T follicular helper cell (primary cell): ENCODE measurements at regions not wholly inside any gene's neighbourhood (a gene's known extent, or its start where the extent isn't known, plus 50 kb on each side); places are given as distances from the start of the nearest gene placed in this dataset.

Experiments used
- DNase-seq: peaks from one replicate; pipeline ENCODE4 v3.0.0-alpha.2; 2020; ENCODE audit warnings: low read depth

GRCh38 chr15:62745621-62746225, 296.8 kb upstream of the TPM1 start:
- no peak for DNase-seq

DNA sequence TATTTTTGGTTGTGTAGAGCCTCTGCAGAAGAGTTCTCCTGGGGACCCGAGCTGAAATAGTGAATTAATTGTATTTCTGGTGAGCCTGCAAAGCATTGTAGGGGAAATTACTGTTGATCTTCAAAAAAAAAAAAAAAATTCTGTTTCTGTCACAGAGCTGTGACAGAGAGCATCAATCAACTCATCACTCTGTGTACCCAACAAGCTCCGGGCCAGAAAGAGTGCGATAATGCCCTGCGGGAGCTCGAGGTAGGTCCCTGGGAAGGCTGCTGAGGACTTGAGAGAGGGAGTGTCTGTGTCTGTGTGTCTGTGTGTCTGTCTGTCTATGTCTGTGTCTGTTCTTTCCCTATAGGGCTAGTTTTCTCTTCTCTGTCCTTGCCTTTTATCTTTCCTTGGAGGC, 294.4 kb upstream of the TPM1 start:
- no peak for DNase-seq

DNA sequence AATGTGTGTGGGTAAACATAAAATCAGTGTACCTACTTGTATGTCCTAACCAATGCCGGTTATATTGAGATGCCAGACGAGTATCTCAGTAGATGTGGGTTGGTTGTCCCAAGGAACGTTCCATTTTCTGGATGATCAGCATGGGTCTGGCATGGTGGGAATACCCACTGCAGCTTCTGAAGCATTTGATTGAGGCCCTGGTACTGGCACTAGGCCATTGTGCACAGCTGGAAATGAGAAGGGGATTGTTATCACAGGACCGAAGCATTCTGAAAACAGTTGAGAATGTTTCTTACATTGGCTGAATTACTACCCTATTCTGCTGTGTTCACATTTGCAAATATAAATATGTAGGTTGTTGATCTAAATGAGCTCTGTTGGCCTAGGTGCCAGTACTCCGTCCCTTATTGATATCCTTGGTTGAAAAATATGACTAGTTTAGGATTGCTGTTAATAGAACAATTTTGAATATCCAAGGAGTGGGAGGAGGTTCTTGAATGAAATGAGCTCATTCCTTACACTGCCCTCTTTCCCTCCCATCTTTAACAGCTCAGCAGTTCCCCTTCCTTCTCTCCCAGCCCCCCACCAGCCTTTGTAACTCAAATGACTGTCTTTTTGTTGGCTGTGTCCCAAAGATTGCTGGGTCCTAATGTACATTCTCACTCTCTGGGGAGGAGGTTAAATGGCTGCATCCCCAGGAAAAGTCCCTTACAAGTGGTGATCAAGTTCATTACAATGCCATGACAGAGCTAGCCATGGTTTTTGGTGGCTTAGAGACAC, 293.3 kb upstream of the TPM1 start:
- no peak for DNase-seq

GRCh38 chr15:62750471-62750870, 292.1 kb upstream of the TPM1 start:
- DNase-seq, result no peak

GRCh38 chr15:62752657-62753517, 289.7 kb upstream of the TPM1 start:
- DNase-seq, result no peak

DNA sequence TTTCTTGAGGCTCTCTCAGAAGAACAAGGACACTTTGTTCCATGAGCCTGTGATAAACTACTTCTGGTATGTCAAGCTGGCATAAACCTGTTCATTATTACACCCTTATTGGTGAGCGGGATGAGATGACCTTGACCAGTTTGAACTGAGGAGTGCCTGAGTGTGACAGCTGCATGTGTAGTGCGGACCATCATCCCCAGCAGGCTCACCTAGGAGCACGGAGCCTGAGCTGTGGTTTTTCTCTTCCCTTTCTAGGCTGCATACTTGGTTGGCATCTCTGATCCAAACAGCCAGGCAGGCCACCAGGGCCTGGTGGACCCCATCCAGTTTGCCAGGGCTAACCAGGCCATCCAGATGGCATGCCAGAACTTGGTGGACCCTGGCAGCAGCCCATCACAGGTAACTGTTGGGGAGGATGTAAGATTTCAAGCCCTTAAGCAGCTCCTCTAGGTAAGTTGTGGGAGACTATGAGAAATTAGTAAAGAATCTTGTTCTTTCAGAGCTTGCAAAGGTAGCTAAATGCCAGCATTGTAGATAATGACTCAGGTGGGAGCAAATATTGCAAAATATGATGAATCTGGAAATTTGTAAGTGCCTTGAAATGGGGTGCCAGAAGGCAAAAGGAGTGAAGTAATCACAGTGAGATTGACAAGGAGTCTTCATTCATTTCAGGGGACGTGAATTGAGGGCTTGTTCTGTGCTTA, 288.9 kb upstream of the TPM1 start:
- DNase-seq, result no peak

DNA sequence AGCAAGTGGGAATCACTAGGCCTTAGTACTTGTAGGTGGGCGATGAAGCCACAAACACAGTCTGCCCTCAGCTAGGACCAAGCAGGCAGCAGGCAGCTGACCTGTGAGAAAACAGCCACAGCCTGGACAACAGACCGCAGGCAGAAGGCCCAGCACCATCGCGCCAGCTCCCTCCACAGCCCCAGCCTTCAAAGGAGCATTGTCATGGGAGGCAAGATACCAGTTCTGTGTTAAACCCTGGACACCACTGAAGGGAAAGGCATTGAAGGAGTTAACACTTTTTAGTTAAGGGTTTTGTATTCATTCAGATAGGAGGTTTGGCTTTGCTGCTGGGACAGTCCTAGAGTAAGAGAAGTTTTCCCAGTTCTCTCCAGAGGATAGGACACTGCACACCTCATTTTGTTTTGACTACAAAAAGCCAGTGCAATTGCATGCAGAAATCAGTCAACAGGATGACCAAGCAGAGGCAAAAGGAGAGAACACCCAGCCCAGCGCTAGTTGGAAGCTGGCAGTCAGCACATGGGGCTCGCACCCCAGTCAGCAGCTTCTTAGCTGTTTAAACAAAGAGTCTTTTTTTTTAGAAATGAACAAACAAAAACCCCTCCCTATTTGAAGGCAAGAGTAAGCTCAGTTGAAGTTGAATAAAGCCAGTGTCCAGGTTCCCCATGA, 286.1 kb upstream of the TPM1 start:
- no peak for DNase-seq

GRCh38 chr15:62756995-62757360, 285.6 kb upstream of the TPM1 start:
- DNase-seq, result no peak

DNA sequence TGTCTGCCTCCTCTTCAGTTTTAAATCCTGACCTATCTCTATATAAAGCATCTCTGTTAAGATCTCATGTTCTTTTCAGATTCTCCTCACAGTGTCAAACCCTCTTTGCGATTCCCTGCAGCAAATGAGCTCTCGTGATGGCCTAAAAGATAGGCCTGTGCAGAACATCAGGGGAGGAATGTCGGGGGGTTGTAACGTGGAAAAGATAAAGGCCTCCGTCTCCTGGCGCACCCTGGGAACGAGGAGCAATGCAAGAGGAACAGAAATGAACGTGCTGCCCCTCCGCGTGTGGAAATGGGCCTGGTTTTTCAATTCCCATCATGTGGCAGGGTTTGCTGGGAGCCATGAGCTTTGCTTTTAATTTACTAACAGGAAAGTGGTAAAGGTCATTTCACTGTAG, 285.0 kb upstream of the TPM1 start:
- DNase-seq, result no peak

GRCh38 chr15:62758126-62758951, 284.2 kb upstream of the TPM1 start:
- DNase-seq, result no peak

DNA sequence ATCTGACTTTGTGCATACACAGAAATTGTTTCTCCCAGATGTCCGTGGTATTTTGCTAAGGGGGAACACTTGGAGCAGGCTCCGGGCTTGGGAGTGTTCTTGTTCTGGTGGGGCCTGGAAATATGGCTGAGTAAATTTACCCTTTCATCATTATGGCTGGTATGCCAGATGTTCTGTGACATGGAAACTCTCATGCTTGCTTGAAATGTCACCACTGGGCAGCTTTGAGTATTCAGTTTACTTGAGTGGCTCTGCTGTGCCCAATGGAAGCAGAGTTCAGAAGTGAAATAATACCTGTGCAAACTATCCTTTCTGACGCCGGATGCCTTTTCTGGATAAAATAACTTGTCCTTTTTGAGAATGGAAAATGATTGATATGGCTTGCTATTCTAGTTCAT, 283.6 kb upstream of the TPM1 start:
- DNase-seq, result no peak

GRCh38 chr15:62760538-62760937, 282.0 kb upstream of the TPM1 start:
- no peak for DNase-seq

DNA sequence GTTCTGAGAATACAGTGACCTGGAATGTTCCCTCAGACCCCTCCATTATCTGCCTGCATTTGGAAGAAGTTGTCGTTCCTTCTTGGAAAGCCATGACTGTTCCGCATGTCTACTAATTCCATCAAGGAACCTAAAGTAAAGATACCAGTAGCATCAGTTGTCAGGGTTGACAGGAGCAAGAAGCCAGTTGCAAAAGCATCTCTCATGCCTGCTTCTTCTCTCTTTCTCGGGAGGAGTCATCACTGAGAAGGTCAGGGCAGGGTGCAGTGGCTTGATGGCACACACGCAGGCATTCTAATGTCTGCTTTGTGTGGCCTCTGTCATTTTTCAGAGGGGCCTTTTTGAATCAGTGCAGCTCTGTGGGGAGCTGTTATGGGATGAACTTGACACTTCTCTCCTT, 276.6 kb upstream of the TPM1 start:
- DNase-seq, result no peak

DNA sequence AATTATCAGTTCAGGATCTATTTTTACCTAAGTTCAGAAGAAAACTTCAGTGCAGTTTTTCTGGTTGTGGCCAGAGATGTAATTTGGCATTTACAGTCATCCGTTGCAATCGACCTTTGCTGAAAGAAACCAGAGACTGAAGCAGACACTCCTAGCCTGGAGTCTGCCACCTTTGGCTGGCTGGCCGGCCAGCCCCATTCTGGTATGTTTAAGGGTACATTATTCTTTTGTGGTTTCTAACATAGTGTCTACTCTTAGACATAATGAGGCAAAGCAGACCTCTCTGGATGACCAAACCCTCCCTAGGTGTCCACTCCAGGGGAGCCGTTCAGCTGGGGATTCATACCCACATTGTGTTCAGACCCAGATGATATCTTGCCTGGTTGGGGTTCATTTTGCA, 275.9 kb upstream of the TPM1 start:
- DNase-seq, result no peak

DNA sequence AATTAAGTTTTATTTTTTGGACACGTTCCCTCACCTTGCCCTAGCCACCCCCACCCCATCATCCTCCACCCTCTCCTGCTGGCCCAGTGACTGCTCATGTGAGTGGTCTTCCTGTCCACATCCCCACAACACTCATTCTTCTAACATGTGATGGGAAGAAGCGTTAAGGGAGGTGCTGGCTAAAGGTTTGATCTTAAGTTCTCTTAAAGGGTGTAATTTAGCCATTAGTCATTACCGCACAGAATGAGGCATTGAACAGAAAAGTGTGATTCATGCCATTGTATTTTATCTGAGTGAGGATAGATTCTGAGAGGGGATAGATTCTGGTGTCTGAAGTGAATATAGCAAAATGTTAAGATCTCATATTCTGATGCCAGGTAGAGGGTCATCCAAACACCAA, 272.9 kb upstream of the TPM1 start:
- DNase-seq, result no peak

GRCh38 chr15:62770111-62770660, 272.4 kb upstream of the TPM1 start:
- DNase-seq, result no peak

GRCh38 chr15:62770752-62771151, 271.8 kb upstream of the TPM1 start:
- DNase-seq, result no peak

DNA sequence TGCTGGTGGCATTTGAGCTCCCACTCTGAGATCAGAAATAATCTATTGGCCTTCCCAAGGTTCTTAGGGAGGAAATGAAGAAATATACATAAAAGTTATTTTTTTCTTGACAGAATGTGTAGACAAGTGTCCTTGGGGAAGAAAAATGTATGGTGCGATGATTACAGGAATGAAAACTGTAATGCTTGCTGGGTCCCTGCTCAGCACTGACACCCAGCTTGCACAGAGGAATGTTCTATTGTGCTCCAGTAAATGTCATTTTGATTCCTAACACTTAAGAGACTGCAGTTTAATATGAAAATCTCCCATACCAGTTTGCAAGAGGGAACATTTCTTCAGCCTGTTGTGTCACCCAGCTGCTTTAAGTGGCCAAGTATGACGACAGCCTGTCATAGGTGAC, 271.3 kb upstream of the TPM1 start:
- no peak for DNase-seq

DNA sequence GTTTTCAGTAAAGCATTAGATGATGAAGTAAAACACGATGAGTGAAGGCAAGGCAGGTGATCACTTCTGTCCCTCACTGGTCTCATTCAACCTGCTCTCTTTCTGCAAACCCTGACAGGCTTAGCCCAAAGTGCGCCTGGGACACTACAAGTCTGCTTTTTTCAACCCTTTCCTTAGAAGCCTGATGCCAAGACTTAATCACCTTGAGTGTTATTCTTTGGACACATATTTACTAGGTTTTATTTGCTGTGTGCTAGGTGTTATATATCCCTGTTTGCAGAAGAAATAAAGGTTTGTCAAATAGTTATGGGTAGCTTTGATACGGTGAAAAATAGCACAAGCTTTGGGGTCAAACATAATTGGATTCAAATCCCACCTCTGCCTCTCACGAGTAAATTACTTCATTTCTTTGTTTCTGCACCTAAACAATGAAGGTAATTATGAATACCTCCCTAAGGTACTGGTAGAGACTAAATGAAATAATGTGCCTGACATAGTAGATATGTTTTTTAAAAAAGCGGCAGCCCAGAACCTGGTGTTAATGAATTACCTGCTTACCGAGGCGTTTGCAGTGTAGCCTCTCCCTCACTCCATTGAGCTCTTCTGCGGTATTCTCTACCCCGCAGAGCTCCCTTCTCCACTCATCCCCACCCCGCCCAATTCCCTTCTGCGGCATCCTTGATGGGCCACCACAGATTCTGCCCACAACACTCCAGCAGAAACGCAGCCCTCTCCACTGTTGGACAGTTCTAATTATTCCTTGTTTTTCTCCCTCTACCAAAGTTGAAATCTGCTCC, 269.0 kb upstream of the TPM1 start:
- DNase-seq, result no peak

DNA sequence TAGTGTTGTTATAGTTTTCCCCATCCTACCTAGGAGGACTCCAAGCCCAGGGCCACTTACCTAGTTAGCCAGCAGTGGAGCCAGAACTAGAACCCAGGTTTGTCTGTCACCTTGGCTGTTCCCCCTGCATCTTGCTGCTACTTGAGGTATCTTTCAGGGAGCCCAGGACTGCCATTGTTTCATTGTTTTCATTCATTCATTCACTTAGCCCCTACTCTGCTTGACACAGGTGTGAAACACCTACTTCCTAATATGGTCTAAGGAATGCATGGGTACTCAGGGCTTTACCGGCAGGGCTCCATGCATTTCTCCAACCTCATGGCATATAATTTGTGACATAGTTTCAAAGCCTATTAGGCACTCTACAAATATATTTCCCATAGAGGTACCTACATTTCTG, 266.6 kb upstream of the TPM1 start:
- DNase-seq, result no peak
